ENCODE measurements at regions not wholly inside any gene's neighbourhood (a gene's known extent, or its start where the extent isn't known, plus 50 kb on each side); places are given as distances from the start of the nearest gene placed in this dataset.

DNA sequence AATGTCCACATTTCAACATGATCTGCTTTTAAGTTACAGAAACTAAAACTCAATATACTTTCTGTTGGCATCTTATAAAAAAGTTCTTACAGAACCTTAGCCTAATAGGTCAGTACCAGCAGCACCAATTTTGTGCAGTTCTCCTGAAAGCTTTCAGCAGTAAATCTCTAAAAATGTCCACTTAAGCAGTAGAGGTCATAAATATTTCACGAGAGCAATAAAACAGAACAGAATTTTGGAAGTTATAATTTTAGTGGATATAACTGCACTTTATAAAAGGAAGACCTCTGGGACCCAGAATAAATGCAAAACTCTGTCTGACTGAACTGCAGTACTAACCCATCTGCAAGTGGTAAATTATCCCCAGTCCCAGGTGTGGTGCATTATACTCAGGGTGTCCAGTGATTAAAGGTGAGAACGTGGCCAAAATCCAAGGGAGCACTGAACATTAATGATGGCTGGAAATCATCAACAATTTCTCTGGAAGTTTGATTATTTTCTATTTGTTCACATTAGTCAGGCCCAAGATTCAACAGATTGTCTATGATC, 172.6 kb upstream of the RSPO3 start:
- Histone ChIP-seq H3K9me3 (ENCODE audit: control insufficient read depth, low read depth, low read length) (no peaks in the 10 kb centered on the region), H3K27ac (ENCODE audit: low read length) (no peak overlapping the region), H3K27me3 (ENCODE audit: control insufficient read depth, insufficient read depth, low read length) (no peaks in the 10 kb centered on the region), H3K36me3 (ENCODE audit: control insufficient read depth, insufficient read depth, low read length) (no peaks in the 10 kb centered on the region), H3K4me1 (ENCODE audit: control insufficient read depth, insufficient read depth, low read length) (no peaks in the 10 kb centered on the region), H3K4me3 (ENCODE audit: low read length) (no peak overlapping the region)
- WGBS (ENCODE audit: insufficient coverage, low lambda C conversion rate), result 71% methylated on average over 1 of the region's 2 CpGs
- DNase-seq, result no peak

DNA sequence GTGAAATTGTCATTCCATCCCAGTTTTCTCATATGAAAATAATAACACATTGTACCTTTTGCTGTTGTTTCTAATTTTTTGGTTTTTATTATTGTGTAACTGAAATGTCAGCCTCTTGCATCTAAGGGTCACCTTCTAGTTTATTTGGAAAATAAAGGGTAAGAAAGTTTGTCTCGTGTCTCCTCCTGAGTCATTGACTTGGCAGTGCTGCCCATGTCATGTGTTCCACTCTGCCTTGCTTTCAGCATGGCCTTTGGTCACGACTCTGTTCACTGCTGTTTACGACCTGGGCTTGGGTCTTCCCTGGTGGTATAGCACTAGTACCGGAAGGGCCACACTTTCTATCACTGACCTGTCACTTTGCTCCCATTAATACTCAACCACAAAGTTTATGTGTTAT, 171.4 kb upstream of the RSPO3 start:
- no peak overlapping the region for H3K27ac ChIP-seq (ENCODE audit: low read length)
- WGBS (ENCODE audit: insufficient coverage, low lambda C conversion rate), result no CpG with 5 or more reads among the region's 4 CpGs
- H3K27me3 ChIP-seq (ENCODE audit: control insufficient read depth, insufficient read depth, low read length), result no peaks in the 10 kb centered on the region
- no peak overlapping the region for H3K4me3 ChIP-seq (ENCODE audit: low read length)
- no peaks in the 10 kb centered on the region for H3K4me1 ChIP-seq (ENCODE audit: control insufficient read depth, insufficient read depth, low read length)
- no peaks in the 10 kb centered on the region for H3K36me3 ChIP-seq (ENCODE audit: control insufficient read depth, insufficient read depth, low read length)
- DNase-seq, result no peak
- H3K9me3 ChIP-seq (ENCODE audit: control insufficient read depth, low read depth, low read length), result no peaks in the 10 kb centered on the region

DNA sequence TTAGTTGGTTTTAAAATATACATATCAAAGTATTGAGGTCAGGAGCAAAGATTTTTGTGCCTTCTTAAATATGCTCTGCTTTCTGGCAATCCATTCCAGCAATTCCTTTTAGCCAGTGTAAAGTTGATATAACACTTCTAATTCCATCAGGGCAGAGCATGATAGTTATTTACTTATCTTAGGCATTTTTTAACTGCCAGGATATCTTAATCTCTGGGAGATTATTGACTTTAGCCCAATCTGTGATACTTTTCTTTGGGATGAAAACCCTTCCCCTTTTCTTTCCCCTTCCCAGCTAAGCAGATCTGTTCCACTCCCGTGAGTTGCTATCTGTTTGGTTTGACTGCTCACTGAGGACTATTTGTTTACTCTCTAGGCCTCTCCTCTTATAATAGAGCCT, 168.7 kb upstream of the RSPO3 start:
- Histone ChIP-seq H3K4me3 (ENCODE audit: low read length) (no peak overlapping the region), H3K27ac (ENCODE audit: low read length) (no peak overlapping the region), H3K27me3 (ENCODE audit: control insufficient read depth, insufficient read depth, low read length) (no peaks in the 10 kb centered on the region), H3K9me3 (ENCODE audit: control insufficient read depth, low read depth, low read length) (no peaks in the 10 kb centered on the region), H3K4me1 (ENCODE audit: control insufficient read depth, insufficient read depth, low read length) (no peaks in the 10 kb centered on the region), H3K36me3 (ENCODE audit: control insufficient read depth, insufficient read depth, low read length) (no peaks in the 10 kb centered on the region)
- WGBS (ENCODE audit: insufficient coverage, low lambda C conversion rate), result no CpG with 5 or more reads among the region's 1 CpG
- no peak for DNase-seq

DNA sequence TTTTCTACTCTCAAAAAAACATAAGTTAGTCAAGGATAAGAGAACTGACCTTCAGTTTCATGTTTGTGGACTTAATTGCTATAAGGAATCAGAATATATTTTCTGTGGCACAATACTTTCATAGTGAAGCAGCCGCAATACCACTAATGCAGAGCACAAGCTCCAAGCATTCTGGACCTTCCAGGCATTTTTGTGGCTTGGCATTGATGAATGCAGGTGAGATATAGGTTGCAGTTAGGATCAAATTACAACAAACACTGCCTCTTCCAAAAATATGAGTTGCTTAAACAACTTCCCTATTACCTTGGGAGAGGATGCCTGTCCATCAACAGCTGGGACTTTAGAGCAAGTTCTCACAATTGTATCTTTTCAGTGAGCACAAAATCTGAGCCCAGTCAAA, 162.8 kb upstream of the RSPO3 start:
- no peaks in the 10 kb centered on the region for H3K4me1 ChIP-seq (ENCODE audit: control insufficient read depth, insufficient read depth, low read length)
- no peaks in the 10 kb centered on the region for H3K27me3 ChIP-seq (ENCODE audit: control insufficient read depth, insufficient read depth, low read length)
- WGBS (ENCODE audit: insufficient coverage, low lambda C conversion rate), result no CpG with 5 or more reads among the region's 1 CpG
- no peaks in the 10 kb centered on the region for H3K36me3 ChIP-seq (ENCODE audit: control insufficient read depth, insufficient read depth, low read length)
- no peaks in the 10 kb centered on the region for H3K9me3 ChIP-seq (ENCODE audit: control insufficient read depth, low read depth, low read length)
- DNase-seq, result no peak
- H3K4me3 ChIP-seq (ENCODE audit: low read length), result no peak overlapping the region
- no peak overlapping the region for H3K27ac ChIP-seq (ENCODE audit: low read length)

DNA sequence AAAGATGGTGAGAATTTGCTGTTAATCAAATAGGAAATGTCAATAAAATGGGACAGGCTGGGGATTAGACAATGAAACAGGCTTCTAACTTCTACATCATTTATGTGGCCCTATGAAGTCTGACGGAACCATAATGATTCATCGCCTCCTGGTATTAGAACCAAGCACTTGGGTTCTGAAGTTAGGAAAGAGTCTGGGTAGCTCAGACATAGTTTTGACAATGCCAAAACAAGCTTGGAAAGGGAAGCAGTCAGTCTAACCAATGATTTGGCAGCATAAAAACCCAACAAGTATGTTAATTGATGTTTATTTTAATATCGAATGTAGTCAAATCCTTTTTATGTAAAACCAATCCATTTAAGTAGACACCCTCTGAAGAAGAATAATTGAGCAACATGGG, 160.8 kb upstream of the RSPO3 start:
- WGBS (ENCODE audit: insufficient coverage, low lambda C conversion rate), result 100% methylated on average over 1 of the region's 3 CpGs
- H3K4me3 ChIP-seq (ENCODE audit: low read length), result no peak overlapping the region
- no peaks in the 10 kb centered on the region for H3K9me3 ChIP-seq (ENCODE audit: control insufficient read depth, low read depth, low read length)
- no peaks in the 10 kb centered on the region for H3K27me3 ChIP-seq (ENCODE audit: control insufficient read depth, insufficient read depth, low read length)
- H3K27ac ChIP-seq (ENCODE audit: low read length), result no peak overlapping the region
- DNase-seq, result no peak
- H3K4me1 ChIP-seq (ENCODE audit: control insufficient read depth, insufficient read depth, low read length), result no peaks in the 10 kb centered on the region
- H3K36me3 ChIP-seq (ENCODE audit: control insufficient read depth, insufficient read depth, low read length), result no peaks in the 10 kb centered on the region

DNA sequence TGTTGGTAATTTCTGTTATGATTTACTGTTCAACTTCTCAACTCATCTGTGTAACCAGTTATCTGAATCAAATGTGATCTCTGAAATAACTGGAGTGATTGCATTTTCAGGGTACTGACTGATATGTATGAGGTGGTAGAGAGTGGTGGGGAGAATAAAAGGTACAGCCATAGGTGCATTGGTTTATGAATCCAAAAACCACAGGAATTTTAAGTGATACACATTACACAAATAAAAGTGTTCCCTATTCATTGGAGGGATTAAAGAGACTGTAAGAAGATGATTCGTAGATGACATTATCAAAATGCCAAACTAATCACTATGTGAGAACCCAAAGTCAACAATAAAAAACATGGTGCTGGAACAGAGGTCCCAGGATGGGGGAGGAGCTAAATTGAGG, 158.7 kb upstream of the RSPO3 start:
- no peaks in the 10 kb centered on the region for H3K36me3 ChIP-seq (ENCODE audit: control insufficient read depth, insufficient read depth, low read length)
- WGBS (ENCODE audit: insufficient coverage, low lambda C conversion rate), result no CpG with 5 or more reads among the region's 1 CpG

DNA sequence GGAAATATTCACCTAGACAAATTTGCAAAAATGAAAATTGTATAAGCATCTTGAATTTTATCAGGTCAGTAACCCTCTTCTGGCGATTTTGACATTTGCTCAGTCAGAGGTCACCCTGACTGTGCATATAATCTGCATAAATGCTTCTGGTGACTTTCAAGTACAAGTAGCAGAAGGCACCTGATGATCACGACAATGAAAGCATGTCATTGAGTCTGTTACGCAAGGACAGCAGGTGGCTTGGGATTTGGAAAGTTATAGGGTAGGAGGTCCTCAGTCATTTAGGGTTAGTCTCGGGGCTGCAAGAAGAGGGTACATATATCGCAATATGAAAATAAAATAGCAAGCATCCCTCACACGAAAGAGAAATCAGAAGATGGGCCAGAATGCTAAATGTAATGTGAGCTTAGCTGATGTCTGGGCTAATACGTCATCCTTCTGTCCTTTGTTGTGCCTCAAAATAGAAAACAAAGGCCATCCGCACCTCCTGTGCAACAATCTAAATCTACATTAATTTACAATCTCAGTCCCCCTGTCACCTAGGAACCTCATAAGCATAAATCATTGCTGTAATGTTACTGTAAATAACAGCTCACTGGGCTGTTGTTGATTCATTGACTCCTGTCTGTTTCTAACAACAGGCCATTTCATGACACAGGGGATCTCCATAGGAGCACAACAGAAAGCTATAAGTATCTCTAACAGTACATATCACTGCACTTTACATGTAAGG, 155.2 kb upstream of the RSPO3 start:
- no peaks in the 10 kb centered on the region for H3K9me3 ChIP-seq (ENCODE audit: control insufficient read depth, low read depth, low read length)
- H3K27ac ChIP-seq (ENCODE audit: low read length), result no peak overlapping the region
- DNase-seq, result no peak
- no peaks in the 10 kb centered on the region for H3K36me3 ChIP-seq (ENCODE audit: control insufficient read depth, insufficient read depth, low read length)
- H3K4me1 ChIP-seq (ENCODE audit: control insufficient read depth, insufficient read depth, low read length), result no peaks in the 10 kb centered on the region
- no peaks in the 10 kb centered on the region for H3K27me3 ChIP-seq (ENCODE audit: control insufficient read depth, insufficient read depth, low read length)
- WGBS (ENCODE audit: insufficient coverage, low lambda C conversion rate), result 87% methylated on average over 3 of the region's 8 CpGs
- no peak overlapping the region for H3K4me3 ChIP-seq (ENCODE audit: low read length)

More for the DNA sequence above, 158.7 kb upstream of the RSPO3 start:
- Histone ChIP-seq H3K27ac (ENCODE audit: low read length) (no peak overlapping the region), H3K4me3 (ENCODE audit: low read length) (no peak overlapping the region), H3K4me1 (ENCODE audit: control insufficient read depth, insufficient read depth, low read length) (no peaks in the 10 kb centered on the region), H3K9me3 (ENCODE audit: control insufficient read depth, low read depth, low read length) (no peaks in the 10 kb centered on the region), H3K27me3 (ENCODE audit: control insufficient read depth, insufficient read depth, low read length) (no peaks in the 10 kb centered on the region)
- no peak for DNase-seq

DNA sequence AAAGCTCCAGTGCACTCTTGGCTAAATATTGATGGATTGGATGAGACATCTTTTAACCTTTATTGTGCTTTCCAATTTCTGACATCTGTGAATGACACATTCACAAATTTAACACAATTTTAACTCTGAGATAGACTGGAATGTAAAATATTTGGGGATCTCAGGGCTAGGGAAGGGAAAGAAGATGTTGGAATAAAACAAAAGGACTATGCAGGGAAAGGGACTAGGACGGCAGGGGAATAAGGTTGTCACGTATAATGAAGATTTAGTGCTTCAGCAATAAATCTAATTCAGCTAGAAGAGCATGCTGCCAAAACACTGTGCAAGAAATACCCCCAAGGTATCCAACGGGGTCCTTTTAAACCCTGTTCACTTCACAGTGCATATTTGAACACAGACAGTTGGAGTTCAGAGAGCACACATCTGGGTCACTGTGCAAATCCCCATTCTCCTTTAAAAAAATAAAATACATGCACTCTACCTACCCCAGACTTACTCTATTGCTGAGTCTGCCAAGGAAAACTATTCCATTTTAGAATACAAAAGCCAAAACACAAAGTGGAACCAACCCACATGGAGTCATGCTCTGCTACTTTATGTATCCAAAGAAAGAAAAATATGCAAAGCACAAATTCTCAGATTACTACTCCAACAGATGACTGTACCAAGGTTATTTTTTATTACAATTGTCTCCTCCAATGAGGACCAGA, 151.0 kb upstream of the RSPO3 start:
- WGBS (ENCODE audit: insufficient coverage, low lambda C conversion rate), result 60% methylated on average over 1 of the region's 3 CpGs
- H3K4me3 ChIP-seq (ENCODE audit: low read length), result no peak overlapping the region
- DNase-seq, result no peak
- H3K4me1 ChIP-seq (ENCODE audit: control insufficient read depth, insufficient read depth, low read length), result no peaks in the 10 kb centered on the region
- H3K27ac ChIP-seq (ENCODE audit: low read length), result no peak overlapping the region
- H3K36me3 ChIP-seq (ENCODE audit: control insufficient read depth, insufficient read depth, low read length), result no peaks in the 10 kb centered on the region
- no peaks in the 10 kb centered on the region for H3K9me3 ChIP-seq (ENCODE audit: control insufficient read depth, low read depth, low read length)
- H3K27me3 ChIP-seq (ENCODE audit: control insufficient read depth, insufficient read depth, low read length), result no peaks in the 10 kb centered on the region

DNA sequence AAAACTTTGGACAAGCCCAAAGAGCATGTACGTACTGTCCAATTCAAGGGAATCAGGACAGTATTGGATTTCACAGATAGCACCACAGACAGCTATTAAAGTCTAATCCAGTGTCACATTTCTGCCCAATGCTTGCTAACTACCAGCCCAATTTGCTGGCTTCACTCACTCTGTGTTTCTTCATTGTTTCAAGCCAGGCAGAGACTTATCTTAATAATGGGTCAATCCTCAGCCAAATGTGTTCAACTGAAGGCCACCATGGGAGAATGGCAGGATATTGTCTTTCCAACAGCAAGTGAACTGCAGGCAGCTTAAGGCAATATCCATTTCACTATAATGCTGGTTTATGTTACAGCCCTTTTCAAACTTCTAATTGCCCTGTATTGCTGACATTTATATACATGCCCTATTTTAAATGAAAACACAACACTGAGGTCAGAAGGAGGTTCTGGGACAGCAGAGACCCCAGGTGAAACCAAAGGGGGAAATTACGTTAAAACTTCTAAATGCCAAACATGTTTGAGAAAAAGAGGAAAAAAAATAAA, 142.1 kb upstream of the RSPO3 start:
- H3K9me3 ChIP-seq (ENCODE audit: control insufficient read depth, low read depth, low read length), result no peaks in the 10 kb centered on the region
- no peaks in the 10 kb centered on the region for H3K36me3 ChIP-seq (ENCODE audit: control insufficient read depth, insufficient read depth, low read length)
- no peak overlapping the region for H3K4me3 ChIP-seq (ENCODE audit: low read length)
- no peak for DNase-seq
- 88% methylated on average over 1 of the region's 2 CpGs for WGBS (ENCODE audit: insufficient coverage, low lambda C conversion rate)
- no peaks in the 10 kb centered on the region for H3K27me3 ChIP-seq (ENCODE audit: control insufficient read depth, insufficient read depth, low read length)
- no peak overlapping the region for H3K27ac ChIP-seq (ENCODE audit: low read length)
- H3K4me1 ChIP-seq (ENCODE audit: control insufficient read depth, insufficient read depth, low read length), result no peaks in the 10 kb centered on the region

DNA sequence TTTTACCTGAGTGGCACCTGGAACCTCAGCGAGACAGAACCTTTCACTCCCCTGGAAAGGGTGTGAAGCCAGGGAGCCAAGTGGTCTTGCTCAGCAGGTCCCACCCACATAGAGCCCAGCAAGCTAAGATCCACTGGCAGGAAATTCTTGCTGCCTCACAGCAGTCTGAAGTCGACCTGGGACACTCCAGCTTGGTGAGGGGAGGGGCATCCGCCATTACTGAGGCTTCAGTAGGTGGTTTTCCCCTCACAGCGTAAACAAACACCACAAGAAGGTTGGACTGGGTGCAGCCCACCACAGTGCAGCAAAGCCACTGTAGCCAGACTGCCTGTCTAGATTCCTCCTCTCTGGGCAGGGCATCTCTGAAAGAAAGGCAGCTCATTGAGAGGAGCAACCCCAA, 134.7 kb upstream of the RSPO3 start:
- no peaks in the 10 kb centered on the region for H3K36me3 ChIP-seq (ENCODE audit: control insufficient read depth, insufficient read depth, low read length)
- DNase-seq, result no peak
- H3K4me3 ChIP-seq (ENCODE audit: low read length), result no peak overlapping the region
- no peak overlapping the region for H3K27ac ChIP-seq (ENCODE audit: low read length)
- H3K4me1 ChIP-seq (ENCODE audit: control insufficient read depth, insufficient read depth, low read length), result no peaks in the 10 kb centered on the region
- no CpG with 5 or more reads among the region's 4 CpGs for WGBS (ENCODE audit: insufficient coverage, low lambda C conversion rate)
- no peaks in the 10 kb centered on the region for H3K27me3 ChIP-seq (ENCODE audit: control insufficient read depth, insufficient read depth, low read length)
- no peaks in the 10 kb centered on the region for H3K9me3 ChIP-seq (ENCODE audit: control insufficient read depth, low read depth, low read length)

All from large intestine (tissue), 3 donors.